HG02588 (cell line): ENCODE measurements at regions not wholly inside any gene's neighbourhood (a gene's known extent, or its start where the extent isn't known, plus 50 kb on each side); places are given as distances from the start of the nearest gene placed in this dataset.

Experiments
- ATAC-seq: cut with Tn5 transposase; IDR thresholded peaks from one replicate; pipeline ENCODE4 v1.9.1; 2021; ENCODE audit warnings: mild to moderate bottlenecking, moderate library complexity; ENCODE audit not compliant: unreplicated experiment

GRCh38 chr3:182190056-182190455, 478.3 kb downstream of the SOX2 start:
- ATAC-seq: no peak

- no peak for ATAC-seq
Observed at GRCh38 chr3:182198345-182198744, 486.6 kb downstream of the SOX2 start.

- ATAC-seq: no peak
Observed at GRCh38 chr3:182201456-182202168, 489.9 kb downstream of the SOX2 start.

- ATAC-seq: no peak
Observed at GRCh38 chr3:182212479-182213076, 500.9 kb downstream of the SOX2 start.

GRCh38 chr3:182214416-182214815, 502.7 kb downstream of the SOX2 start:
- no peak for ATAC-seq

GRCh38 chr3:182215881-182216280, 504.2 kb downstream of the SOX2 start:
- no peak for ATAC-seq

- ATAC-seq: no peak
Observed at GRCh38 chr3:182216311-182216970, 504.7 kb downstream of the SOX2 start.

GRCh38 chr3:182220013-182220412, 508.3 kb downstream of the SOX2 start:
- no peak for ATAC-seq

GRCh38 chr3:182220471-182220870, 508.7 kb downstream of the SOX2 start:
- ATAC-seq: no peak

GRCh38 chr3:182226995-182227394, 515.3 kb downstream of the SOX2 start:
- no peak for ATAC-seq

GRCh38 chr3:182233405-182233804, 521.7 kb downstream of the SOX2 start:
- no peak for ATAC-seq

GRCh38 chr3:182233957-182234356, 522.2 kb downstream of the SOX2 start:
- no peak for ATAC-seq

GRCh38 chr3:182234881-182235280, 523.2 kb downstream of the SOX2 start:
- no peak for ATAC-seq

GRCh38 chr3:182235504-182235903, 523.8 kb downstream of the SOX2 start:
- ATAC-seq: no peak

- ATAC-seq: no peak
Observed at GRCh38 chr3:182238126-182238525, 526.4 kb downstream of the SOX2 start.

GRCh38 chr3:182239316-182239715, 527.6 kb downstream of the SOX2 start:
- no peak for ATAC-seq

- no peak for ATAC-seq
Observed at GRCh38 chr3:182240474-182240873, 528.7 kb downstream of the SOX2 start.

- no peak for ATAC-seq
Observed at GRCh38 chr3:182241196-182241765, 529.6 kb downstream of the SOX2 start.

- no peak for ATAC-seq
Observed at GRCh38 chr3:182241766-182242488, 530.2 kb downstream of the SOX2 start.

GRCh38 chr3:182242489-182242942, 530.8 kb downstream of the SOX2 start:
- ATAC-seq: no peak

- ATAC-seq: no peak
Observed at GRCh38 chr3:182243625-182244024, 531.9 kb downstream of the SOX2 start.
